ENCODE measurements at regions not wholly inside any gene's neighbourhood (a gene's known extent, or its start where the extent isn't known, plus 50 kb on each side); places are given as distances from the start of the nearest gene placed in this dataset.
"Not testable (repeated sequence)": the region's sequence is repeated elsewhere in the genome, so short reads cannot be mapped to it uniquely, and the experiment has no call there.

DNA sequence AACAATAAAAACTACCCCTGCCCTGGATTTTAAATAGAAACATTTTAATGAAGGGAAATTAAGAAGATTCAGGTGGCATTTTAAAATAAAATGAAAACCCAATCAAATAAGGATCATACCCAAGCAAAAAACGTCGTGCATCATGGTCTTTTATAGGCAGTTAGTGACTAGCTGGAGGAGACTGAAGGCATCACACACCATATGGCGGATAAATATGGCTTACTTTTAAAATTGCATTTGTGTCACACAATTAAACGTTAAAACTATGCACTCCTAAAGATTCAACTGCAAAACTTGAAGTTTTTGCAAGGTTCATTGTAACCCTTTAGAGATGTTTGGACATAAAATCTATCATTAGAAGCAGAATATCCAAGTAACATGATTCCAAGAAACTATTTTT lies 200.1 kb upstream of the NRG3 start:
- no peak for DNase-seq

DNA sequence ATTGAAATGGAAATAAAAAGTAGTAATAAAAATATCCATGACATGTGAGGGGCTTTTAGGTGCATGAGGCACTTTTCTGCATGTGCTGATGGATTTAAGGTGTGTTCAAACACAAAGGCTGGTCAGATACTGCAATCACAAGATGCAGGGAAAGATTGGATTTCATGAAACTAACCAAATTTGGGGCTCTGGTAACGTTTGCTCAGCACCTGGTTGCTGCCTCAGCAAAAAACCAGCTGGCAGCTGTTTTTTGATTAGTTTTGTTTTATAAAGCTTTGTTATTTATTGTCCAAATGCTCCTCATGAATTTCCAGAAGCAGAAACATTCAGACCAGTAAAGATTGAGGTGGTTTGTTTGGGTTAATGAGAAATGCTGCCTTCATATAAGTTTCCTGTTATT lies 195.7 kb upstream of the NRG3 start:
- DNase-seq: no peak

GRCh38 chr10:81680359-81680758 lies 194.6 kb upstream of the NRG3 start:
- no peak for DNase-seq

DNA sequence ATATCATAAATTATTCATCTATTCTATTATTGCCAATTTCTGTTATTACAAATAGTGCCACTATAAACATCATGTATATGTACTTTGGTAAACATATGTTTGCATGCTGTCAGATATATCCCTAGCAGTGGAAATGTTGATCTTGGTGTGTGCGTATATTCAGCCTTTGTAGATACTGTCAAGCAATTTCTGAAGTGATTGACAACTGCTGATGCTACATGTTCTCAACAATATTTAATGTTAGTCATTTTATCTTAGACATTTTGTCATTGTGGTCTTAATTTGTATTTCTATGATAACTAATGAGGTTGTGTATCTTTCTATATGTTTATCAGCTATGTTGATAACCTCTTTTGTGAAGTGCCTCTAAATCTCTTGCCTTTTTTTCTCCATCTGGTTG lies 186.5 kb upstream of the NRG3 start:
- no peak for DNase-seq

DNA sequence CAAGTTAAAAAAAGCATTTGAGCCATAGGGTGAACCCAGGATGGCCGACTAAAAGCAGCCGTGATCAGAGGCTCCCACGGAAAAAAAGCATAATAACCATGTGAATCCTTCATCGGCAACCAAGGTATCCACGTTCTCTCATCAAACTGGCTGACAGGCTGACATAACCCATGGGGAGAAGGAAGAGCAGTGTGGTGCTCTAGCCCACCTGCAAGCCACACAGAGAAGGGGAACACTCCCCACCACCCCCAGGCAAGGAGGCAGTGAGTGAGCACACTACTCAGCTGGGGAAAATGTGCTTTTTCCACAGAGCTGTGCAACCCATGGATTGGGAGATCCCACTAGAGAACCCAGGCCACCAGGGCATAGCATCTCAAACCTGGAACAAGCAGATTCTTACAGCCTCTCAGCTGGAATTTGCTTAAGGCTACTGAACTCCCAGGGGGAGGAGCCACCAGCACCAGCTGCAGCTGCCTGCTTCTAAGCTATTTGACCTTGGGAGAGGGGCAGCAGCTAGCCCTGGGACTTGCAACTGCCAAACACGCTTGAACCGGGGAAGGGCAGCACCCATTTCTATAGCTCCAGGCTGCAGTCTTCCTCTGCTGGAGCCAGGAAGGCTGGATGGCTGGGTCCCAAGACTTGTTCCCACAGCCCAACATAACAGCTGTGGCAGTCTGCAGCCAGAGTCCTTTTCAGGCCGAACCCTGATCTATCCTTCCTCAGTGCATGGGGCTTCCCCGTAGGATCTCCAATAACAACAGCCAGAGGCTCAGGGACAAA lies 178.2 kb upstream of the NRG3 start:
- DNase-seq: no peak

DNA sequence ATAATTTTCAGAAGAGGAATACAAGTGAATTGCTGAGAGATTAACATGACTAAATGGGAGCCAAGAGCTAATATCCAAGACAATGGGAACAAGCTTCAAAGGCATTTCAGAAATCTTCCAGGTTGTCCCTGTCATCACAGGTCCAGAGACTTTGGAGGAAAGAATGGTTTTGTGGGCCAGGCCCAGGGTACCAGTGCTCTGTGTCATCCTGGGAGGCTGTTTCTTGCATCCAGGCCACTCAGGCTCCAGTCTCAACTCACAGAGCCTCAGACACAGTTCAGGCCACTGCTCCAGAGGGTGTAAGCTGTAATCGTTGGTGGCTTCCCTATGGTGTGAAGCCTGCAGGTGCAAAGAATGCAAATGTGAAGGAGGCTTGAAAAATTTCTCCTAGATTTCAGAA lies 170.4 kb upstream of the NRG3 start:
- no peak for DNase-seq

DNA sequence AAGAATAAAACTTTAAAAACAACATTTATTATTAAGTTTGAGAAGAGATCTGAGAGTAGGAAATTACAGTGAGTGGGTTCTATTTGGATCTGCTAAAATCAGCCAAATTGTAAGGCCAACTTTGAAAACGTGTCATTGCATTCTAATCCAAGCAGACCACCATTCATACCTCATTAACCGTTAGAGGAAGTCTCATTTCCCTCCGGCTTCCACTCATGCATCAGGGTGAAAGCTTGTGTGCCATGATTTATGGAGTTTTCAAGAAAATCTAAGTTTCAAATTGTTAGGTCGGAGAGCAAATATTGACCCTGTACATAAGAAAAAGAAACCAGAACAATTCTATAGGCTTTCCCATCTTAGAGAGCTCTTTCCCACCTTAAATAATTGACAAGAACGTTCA lies 166.6 kb upstream of the NRG3 start:
- no peak for DNase-seq

DNA sequence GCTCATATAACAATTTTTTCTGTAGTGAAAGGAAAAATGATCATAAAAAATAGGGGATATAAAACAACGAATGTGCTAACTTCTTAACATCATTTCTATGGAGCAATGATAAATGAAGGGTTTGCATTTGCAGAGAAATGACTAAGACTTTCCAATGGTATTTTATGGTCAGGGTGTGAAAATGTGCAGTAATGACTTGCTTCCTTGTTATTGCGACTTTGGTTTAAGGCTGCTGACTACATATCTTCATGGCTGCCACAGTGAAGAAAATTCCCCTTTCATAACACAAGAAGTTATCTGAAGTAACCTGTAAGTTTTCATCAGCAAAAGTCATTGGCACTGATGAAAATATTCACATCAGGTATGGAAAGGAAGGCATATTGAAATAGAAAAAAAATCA lies 166.1 kb upstream of the NRG3 start:
- no peak for DNase-seq

- DNase-seq: no peak
Measured at GRCh38 chr10:81722399-81722798, 152.6 kb upstream of the NRG3 start.

GRCh38 chr10:81724431-81724830 lies 150.6 kb upstream of the NRG3 start:
- DNase-seq: no peak

DNA sequence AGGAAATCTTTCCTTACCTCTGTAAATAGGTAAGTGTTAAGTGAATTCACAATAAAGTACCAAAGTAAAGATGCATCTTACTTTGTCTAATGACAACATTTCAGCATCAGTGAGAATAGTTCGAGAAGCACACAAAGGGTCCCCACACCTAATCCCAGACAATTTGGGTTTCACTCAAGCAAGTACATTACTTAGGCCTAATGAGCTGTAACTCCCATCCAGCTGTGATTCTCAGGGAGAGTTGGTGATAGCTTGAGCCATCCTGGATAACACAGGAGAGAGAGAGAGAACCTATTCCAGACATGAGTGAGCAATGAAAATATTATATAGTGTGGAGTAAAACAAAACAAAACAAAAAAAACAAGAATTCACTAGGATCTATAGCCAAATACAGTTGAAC lies 149.1 kb upstream of the NRG3 start:
- DNase-seq: no peak

GRCh38 chr10:81728692-81729091 lies 146.3 kb upstream of the NRG3 start:
- DNase-seq: no peak

DNA sequence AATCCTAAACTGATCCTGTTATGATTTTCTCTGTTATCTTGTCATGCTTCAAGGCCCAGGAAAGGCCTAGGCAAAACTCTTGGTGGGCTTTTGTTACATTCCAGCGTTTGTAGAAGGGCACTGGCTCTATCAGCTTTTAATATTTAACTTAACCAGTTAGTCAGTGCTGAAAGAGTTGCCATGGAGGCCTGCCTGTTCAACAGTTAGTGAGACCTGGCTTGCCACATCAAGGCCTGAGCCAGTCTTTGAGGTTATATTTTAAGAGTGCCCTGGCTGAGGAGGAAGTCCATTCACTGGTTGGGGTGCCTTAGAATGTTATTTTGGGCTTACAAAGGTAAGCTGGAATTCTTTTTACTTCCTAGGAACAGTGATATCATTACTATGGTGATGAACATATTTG lies 144.1 kb upstream of the NRG3 start:
- no peak for DNase-seq

DNA sequence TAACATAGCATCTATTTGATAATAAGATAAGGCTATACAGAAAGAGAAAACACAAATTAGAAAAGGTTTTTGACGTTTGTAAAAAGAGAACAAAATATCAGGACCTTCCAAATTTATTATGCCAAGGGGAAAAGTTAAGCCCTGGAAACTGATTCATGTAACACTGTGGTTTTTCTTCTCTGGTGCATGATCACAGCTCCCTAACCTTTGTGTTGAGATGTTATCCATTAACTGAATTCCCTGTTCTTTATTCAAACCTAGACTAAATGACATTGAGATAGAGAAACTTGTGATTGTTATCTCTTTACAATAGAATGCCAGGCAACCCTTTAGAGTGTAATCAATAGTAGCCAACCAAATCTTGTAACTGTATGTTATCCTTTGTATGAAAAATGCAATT lies 141.5 kb upstream of the NRG3 start:
- DNase-seq: no peak

DNA sequence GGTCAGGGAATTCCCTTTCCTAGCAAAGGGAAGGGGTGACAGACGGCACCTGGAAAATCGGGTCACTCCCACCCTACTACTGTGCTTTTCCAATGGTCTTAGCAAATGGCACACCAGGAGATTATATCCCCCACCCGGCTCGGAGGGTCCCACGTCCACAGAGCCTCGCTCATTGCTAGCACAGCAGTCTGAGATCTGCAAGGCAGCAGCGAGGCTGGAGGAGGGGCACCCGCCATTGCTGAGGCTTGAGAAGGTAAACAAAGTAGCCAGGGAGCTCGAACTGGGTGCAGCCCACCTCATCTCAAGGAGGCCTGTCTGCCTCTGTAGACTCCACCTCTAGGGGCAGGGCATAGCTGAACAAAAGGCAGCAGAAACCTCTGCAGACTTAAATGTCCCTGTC lies 139.8 kb upstream of the NRG3 start:
- DNase-seq: not testable (repeated sequence)

GRCh38 chr10:81759111-81759510 lies 115.9 kb upstream of the NRG3 start:
- no peak for DNase-seq

- DNase-seq: no peak
Measured at GRCh38 chr10:81784111-81784597, 90.8 kb upstream of the NRG3 start.

DNA sequence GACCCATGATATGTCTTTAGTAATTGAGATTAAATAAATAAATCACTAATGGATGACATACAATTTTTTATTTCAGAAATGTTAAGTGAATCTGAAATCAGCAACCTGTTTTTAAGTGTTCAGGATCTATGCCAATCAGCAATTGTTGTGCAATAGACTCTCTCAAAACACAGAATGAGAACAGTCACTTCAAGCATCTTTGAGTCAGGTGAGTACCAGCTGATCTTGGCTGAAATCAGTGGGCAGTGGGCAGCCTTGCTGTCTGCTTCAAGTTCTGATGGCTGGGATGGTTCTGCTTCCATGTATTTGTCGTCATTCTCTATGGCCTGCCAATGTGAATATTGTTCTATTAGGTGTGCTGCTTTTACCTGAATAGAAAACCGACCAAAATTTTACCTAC lies 82.3 kb upstream of the NRG3 start:
- DNase-seq: no peak

DNA sequence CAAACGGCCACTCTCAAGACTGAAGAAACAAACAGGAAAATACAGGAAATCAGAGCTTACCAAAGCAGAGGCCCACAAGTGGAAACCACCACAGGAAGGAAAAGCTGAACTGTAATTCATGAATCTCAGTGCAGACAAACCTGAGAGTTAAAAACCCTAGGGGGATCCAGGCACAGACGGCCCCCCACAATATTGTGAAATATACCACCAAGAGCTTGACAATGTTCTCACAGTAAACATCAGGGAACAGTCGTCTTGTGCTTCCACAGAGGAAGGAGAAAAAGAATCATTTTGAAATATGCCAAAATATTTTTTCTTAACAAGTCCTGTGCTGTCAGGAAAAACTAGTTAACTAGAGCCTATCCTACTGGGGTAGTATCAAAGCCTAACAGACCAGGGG lies 68.2 kb upstream of the NRG3 start:
- DNase-seq: no peak

DNA sequence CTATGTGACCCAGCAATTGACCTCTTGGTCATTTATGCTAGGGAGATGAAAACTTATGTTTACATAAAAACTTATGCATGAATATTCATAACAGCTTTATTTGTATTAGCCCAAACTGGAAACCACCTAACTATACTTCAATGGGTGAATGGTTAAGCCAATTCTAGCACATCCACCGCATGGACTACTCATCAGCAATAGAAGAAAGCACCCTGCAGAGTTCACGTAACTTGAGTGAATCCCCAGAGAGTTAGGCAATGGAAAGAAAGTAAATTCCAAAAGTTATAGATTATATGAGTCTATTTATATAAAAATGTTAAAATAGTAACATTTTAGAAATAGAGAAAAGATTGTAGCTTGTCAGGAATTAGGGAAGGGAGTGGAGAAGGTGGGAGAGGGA lies 60.2 kb upstream of the NRG3 start:
- DNase-seq: no peak

DNA sequence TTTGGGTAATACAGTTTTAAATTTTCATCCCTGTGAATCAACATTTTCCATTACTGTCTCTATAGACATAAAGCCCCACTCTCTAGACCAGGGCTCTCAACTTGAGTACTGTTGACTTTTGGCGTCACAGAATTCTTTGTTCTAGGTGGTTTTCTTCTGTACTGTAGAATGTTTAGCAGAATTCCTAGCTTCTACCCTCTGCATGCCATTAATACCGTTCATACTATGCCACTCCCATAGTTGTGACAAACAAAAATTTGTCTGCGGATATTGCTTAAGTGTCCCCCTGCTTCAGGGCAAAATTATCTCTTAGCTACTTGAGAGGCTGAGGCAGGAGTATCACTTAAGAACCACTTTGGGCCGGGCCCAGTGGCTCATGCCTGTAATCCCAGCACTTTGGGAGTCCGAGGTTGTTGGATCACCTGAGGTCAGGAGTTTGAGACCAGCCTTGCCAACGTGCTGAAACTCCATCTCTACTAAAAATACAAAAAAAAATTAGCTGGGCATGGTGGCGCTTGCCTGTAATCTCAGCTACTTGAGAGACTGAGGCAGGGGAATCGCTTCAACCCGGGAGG lies 57.3 kb upstream of the NRG3 start:
- no peak for DNase-seq

- DNase-seq: no peak
Measured at GRCh38 chr10:81820418-81820817, 54.6 kb upstream of the NRG3 start.

Data from NCI-H1436 treated with DMSO at 0.1 percent for 48 hours (cell line).